ENCODE measurements at regions not wholly inside any gene's neighbourhood (a gene's known extent, or its start where the extent isn't known, plus 50 kb on each side); places are given as distances from the start of the nearest gene placed in this dataset.

DNA sequence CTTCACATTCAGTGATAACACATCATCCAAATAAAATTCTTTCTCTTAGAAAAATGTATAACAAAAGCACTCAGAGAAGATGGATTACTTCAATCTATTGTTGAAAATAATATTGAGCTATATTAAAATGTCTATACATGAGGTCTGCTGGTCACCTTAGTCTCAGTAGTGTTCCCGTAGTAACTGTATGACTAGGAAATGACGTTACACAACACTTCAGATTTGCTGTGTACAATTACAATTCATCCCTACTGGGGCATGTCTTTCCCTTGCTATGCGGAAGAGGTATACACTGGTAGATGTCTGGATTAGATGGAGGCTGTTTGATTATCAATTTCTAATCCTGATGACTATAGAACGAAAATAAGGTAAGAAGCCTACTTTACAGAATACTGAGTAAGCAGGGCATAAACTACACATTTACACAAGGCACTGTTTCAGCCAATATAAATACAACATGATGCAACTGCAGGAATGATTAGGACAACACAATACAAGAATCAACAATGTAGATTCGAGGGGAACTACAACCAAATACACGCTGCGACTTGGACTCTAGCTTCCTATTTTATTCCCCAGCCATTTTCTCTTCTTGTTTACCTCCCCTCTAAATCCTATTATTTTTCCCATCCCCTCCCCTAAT is 982.5 kb upstream of the CDH8 start:
- no peak for DNase-seq
- 68 to 73% methylated on average over 7 of the region's 7 CpGs for WGBS, 2 donors
- no peaks in the 10 kb centered on the region for H3K36me3 ChIP-seq
- no peak overlapping the region for H3K27ac ChIP-seq
- H3K4me3 ChIP-seq, result no peak overlapping the region
- H3K9me3 ChIP-seq, result no peaks in the 10 kb centered on the region
- no peak for FAIRE-seq
- intact Hi-C loops (cut with DNase I), result no loop called here
- H3K27me3 ChIP-seq, result no peaks in the 10 kb centered on the region
- TF ChIP-seq, protein P1, sequence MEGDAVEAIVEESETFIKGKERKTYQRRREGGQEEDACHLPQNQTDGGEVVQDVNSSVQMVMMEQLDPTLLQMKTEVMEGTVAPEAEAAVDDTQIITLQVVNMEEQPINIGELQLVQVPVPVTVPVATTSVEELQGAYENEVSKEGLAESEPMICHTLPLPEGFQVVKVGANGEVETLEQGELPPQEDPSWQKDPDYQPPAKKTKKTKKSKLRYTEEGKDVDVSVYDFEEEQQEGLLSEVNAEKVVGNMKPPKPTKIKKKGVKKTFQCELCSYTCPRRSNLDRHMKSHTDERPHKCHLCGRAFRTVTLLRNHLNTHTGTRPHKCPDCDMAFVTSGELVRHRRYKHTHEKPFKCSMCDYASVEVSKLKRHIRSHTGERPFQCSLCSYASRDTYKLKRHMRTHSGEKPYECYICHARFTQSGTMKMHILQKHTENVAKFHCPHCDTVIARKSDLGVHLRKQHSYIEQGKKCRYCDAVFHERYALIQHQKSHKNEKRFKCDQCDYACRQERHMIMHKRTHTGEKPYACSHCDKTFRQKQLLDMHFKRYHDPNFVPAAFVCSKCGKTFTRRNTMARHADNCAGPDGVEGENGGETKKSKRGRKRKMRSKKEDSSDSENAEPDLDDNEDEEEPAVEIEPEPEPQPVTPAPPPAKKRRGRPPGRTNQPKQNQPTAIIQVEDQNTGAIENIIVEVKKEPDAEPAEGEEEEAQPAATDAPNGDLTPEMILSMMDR (IDR thresholded peaks at IDR 0.05), result no peak
- no peaks in the 10 kb centered on the region for H3K4me1 ChIP-seq
- no peak for ATAC-seq

DNA sequence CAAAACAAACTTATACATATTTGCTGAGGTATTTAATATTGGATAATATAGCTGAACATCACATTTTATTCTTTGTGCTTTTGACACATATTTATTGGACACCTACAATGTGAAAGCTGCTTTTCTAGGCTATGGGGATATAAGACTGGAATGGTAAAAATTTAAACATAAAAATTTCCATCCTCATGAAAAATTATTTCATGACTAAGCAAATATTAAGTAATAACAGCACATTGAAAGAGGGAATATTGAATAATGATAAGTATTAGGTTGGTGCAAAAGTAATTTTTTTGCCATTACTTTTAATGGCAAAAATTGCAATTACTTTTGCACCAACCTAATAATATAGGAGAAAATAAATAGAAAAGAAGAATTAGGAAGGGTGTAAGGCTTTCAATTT is 972.5 kb upstream of the CDH8 start:
- FAIRE-seq (no peak), ATAC-seq (no peak)
- intact Hi-C loops (cut with DNase I), result no loop called here

DNA sequence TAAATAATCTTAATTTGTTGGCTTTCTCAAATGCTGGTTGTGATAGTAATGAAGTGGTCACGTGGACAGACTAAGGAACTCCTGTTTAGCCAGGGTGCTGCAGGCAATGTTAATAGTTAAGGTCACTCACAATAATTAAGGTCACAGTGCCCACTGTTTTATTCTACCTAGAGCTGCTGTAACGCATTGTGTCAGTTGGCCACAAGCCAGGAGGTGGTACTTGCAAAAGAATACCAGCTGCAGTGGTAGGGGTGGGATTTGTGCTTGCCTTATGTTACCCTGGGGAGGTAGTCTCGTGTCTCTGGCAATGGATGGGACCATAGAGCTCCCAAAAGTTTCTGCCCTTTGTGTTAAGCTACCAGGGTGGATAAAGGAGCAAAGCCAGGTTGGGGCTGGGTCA is 969.1 kb upstream of the CDH8 start:
- Histone ChIP-seq H3K27me3 (no peaks in the 10 kb centered on the region), H3K4me3 (no peak overlapping the region), H3K4me1 (no peaks in the 10 kb centered on the region), H3K36me3 (no peaks in the 10 kb centered on the region), H3K9me3 (no peaks in the 10 kb centered on the region), H3K27ac (no peak overlapping the region)
- 56 to 58% methylated on average over 3 of the region's 3 CpGs for WGBS, 2 donors
- ATAC-seq (no peak), DNase-seq (no peak), FAIRE-seq (no peak)
- TF ChIP-seq, protein P1 (IDR thresholded peaks at IDR 0.05), result no peak
- intact Hi-C loops (cut with DNase I), result no loop called here

More for the DNA sequence above, 972.5 kb upstream of the CDH8 start:
- Histone ChIP-seq H3K4me3 (no peak overlapping the region), H3K4me1 (no peaks in the 10 kb centered on the region), H3K27ac (no peak overlapping the region), H3K36me3 (no peaks in the 10 kb centered on the region), H3K27me3 (no peaks in the 10 kb centered on the region), H3K9me3 (no peaks in the 10 kb centered on the region)
- TF ChIP-seq, protein P1 (IDR thresholded peaks at IDR 0.05), result no peak
- no peak for DNase-seq

DNA sequence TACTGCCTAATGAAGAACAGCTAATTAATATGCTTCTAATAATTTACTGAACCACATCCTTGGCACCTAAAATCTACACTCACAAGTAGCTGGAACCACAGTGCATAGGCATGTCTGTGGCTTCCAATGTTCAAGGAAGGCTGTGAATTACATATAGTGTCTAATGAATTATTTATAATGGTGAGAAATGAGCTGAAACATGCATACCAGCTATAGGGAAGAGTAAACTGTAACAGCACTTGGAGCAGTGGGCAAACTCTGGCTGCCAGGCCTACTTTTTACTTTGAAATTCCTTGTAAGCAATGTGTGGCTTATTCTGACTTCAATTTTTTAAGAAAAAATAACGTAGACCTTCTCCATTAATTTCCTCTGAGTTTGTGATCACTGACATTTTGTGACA is 953.2 kb upstream of the CDH8 start:
- 45 to 67% methylated on average over 1 of the region's 1 CpG for WGBS, 2 donors
- H3K27me3 ChIP-seq, result no peaks in the 10 kb centered on the region
- DNase-seq (no peak), FAIRE-seq (no peak), ATAC-seq (no peak)
- H3K36me3 ChIP-seq, result no peaks in the 10 kb centered on the region
- H3K9me3 ChIP-seq, result no peaks in the 10 kb centered on the region
- H3K27ac ChIP-seq, result no peak overlapping the region
- no peak overlapping the region for H3K4me3 ChIP-seq
- TF ChIP-seq, protein P1 (IDR thresholded peaks at IDR 0.05), result no peak
- intact Hi-C loops (cut with DNase I), result no loop called here
- H3K4me1 ChIP-seq, result no peaks in the 10 kb centered on the region

DNA sequence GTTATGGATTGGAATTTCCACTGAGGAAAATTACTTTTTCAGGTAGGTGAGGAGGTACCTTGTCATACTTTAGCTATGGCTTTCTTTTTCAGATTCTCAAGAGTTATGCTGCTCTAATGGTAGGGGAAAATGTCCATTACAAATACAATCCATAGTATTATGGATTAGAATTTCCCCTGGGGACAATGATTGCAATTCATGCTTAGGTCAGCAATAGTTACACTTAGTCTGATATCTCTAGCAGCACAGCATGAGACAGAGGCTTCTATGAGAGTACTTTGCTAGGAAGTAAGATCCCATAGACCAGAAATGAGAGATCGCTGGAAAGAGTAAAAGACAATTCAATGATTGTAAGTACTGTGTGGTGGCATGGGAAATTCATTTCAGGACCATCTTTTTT is 949.5 kb upstream of the CDH8 start:
- Histone ChIP-seq H3K27ac (no peak overlapping the region), H3K27me3 (no peaks in the 10 kb centered on the region), H3K9me3 (no peaks in the 10 kb centered on the region), H3K4me1 (no peaks in the 10 kb centered on the region), H3K4me3 (no peak overlapping the region), H3K36me3 (no peaks in the 10 kb centered on the region)
- no peak for FAIRE-seq
- WGBS, 2 donors, result 88 to 97% methylated on average over 1 of the region's 1 CpG
- TF ChIP-seq, protein P1 (IDR thresholded peaks at IDR 0.05), result no peak
- DNase-seq, result no peak
- no peak for ATAC-seq
- intact Hi-C loops (cut with DNase I), result no loop called here

Data from pancreas (tissue), 10 donors.